ENCODE measurements at regions not wholly inside any gene's neighbourhood (a gene's known extent, or its start where the extent isn't known, plus 50 kb on each side); places are given as distances from the start of the nearest gene placed in this dataset.

- TF ChIP-seq, protein P1, sequence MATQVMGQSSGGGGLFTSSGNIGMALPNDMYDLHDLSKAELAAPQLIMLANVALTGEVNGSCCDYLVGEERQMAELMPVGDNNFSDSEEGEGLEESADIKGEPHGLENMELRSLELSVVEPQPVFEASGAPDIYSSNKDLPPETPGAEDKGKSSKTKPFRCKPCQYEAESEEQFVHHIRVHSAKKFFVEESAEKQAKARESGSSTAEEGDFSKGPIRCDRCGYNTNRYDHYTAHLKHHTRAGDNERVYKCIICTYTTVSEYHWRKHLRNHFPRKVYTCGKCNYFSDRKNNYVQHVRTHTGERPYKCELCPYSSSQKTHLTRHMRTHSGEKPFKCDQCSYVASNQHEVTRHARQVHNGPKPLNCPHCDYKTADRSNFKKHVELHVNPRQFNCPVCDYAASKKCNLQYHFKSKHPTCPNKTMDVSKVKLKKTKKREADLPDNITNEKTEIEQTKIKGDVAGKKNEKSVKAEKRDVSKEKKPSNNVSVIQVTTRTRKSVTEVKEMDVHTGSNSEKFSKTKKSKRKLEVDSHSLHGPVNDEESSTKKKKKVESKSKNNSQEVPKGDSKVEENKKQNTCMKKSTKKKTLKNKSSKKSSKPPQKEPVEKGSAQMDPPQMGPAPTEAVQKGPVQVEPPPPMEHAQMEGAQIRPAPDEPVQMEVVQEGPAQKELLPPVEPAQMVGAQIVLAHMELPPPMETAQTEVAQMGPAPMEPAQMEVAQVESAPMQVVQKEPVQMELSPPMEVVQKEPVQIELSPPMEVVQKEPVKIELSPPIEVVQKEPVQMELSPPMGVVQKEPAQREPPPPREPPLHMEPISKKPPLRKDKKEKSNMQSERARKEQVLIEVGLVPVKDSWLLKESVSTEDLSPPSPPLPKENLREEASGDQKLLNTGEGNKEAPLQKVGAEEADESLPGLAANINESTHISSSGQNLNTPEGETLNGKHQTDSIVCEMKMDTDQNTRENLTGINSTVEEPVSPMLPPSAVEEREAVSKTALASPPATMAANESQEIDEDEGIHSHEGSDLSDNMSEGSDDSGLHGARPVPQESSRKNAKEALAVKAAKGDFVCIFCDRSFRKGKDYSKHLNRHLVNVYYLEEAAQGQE (IDR thresholded peaks at IDR 0.05; ENCODE audit: low read depth): no peak
- TF ChIP-seq USF1 (IDR thresholded peaks at IDR 0.05) (no peak), RAD21 (IDR thresholded peaks at IDR 0.05; ENCODE audit: low read depth) (no peak), TCF12 (IDR thresholded peaks at IDR 0.05; ENCODE audit: low read depth) (no peak), TAF1 (IDR thresholded peaks at IDR 0.05; ENCODE audit: low read depth) (no peak), EP300 (IDR thresholded peaks at IDR 0.05; ENCODE audit: borderline replicate concordance) (no peak)
- TF ChIP-seq, protein P2, sequence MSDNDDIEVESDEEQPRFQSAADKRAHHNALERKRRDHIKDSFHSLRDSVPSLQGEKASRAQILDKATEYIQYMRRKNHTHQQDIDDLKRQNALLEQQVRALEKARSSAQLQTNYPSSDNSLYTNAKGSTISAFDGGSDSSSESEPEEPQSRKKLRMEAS (IDR thresholded peaks at IDR 0.05): no peak
Measured at GRCh38 chr3:180267202-180267843, 230.6 kb upstream of the PEX5L start.

Data from Ishikawa (cell line).